ENCODE measurements at regions not wholly inside any gene's neighbourhood (a gene's known extent, or its start where the extent isn't known, plus 50 kb on each side); places are given as distances from the start of the nearest gene placed in this dataset.

DNA sequence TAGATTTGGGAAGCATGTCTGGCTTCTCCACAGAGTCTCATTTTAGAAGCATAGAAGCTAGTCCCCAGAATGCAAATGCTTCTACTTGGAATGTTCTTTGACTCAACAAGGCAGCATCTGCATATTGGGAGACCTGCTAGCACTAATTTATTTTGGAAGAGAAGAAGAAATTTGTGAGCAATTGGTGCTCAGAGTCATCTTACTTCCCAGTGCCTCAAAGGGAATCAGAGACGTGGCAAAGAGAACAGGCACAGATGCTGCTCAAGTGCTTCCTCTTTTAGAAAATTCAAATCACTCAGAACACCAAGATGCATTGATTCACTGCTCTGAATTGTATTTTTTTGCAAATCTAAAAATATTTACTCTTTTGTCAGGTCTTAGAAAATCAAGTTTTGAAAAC is 255.7 kb downstream of the BRINP2 start:
- Histone ChIP-seq H3K79me2 (ENCODE audit: control insufficient read depth, insufficient read depth, low read length) (no peaks in the 10 kb centered on the region), H4K20me1 (ENCODE audit: control insufficient read depth, insufficient read depth, low read length, poor library complexity, severe bottlenecking) (no peaks in the 10 kb centered on the region), H2AFZ (ENCODE audit: insufficient read depth, low read depth, low read length, poor library complexity, severe bottlenecking) (no peak overlapping the region), H3K4me1 (ENCODE audit: control insufficient read depth in 2 of 2, insufficient read depth in 2 of 2, low read length in 2 of 2) (no peaks in the 10 kb centered on the region), H3K27me3 (replicated peaks in 1 of 4; ENCODE audit: control extremely low read depth in 1 of 4, control insufficient read depth in 3 of 4, insufficient read depth in 4 of 4, low read length in 3 of 4) (no peaks in the 10 kb centered on the region), H3K9me3 (ENCODE audit: control extremely low read depth in 1 of 3, control insufficient read depth in 2 of 3, insufficient read depth in 1 of 3, low read length in 2 of 3) (peaks cover 0 to 3% (median 0%) of the 10 kb centered on the region in 3 donors), H3K4me3 (ENCODE audit: control extremely low read depth in 1 of 5, extremely low read depth in 1 of 5, insufficient read depth in 1 of 5, low read depth in 2 of 5, low read length in 4 of 5) (no peak overlapping the region), H3K36me3 (replicated peaks in 1 of 2; ENCODE audit: control extremely low read depth in 1 of 2, control insufficient read depth in 1 of 2, extremely low read depth in 1 of 2, insufficient read depth in 2 of 2, low read length in 1 of 2) (no peaks in the 10 kb centered on the region), H3K27ac (ENCODE audit: low read length in 2 of 2) (no peak overlapping the region), H3K9ac (ENCODE audit: low read length) (no peak overlapping the region), H3K4me2 (replicated peaks; ENCODE audit: low read depth, low read length, poor library complexity, severe bottlenecking) (no peak overlapping the region)
- ATAC-seq (ENCODE audit: low read depth) (no peak), DNase-seq (no peak)
- no CpG with 5 or more reads among the region's 1 CpG for WGBS (ENCODE audit: insufficient coverage)
- TF ChIP-seq, protein P1, sequence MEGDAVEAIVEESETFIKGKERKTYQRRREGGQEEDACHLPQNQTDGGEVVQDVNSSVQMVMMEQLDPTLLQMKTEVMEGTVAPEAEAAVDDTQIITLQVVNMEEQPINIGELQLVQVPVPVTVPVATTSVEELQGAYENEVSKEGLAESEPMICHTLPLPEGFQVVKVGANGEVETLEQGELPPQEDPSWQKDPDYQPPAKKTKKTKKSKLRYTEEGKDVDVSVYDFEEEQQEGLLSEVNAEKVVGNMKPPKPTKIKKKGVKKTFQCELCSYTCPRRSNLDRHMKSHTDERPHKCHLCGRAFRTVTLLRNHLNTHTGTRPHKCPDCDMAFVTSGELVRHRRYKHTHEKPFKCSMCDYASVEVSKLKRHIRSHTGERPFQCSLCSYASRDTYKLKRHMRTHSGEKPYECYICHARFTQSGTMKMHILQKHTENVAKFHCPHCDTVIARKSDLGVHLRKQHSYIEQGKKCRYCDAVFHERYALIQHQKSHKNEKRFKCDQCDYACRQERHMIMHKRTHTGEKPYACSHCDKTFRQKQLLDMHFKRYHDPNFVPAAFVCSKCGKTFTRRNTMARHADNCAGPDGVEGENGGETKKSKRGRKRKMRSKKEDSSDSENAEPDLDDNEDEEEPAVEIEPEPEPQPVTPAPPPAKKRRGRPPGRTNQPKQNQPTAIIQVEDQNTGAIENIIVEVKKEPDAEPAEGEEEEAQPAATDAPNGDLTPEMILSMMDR (IDR thresholded peaks at IDR 0.05), result no peak
- no peak for TF ChIP-seq EZH2 (IDR thresholded peaks at IDR 0.05; ENCODE audit: borderline replicate concordance, insufficient read depth, low read depth, low read length, poor library complexity, severe bottlenecking)
- ChIA-PET POLR2A (no interaction called here), CTCF (no interaction called here)
- no peak overlapping the region for H3K27ac Mint-ChIP-seq
- no peaks in the 10 kb centered on the region for H3K4me1 Mint-ChIP-seq
- no peak overlapping the region for H3K4me3 Mint-ChIP-seq
- no peaks in the 10 kb centered on the region for H3K9me3 Mint-ChIP-seq (ENCODE audit: insufficient read depth)
- intact Hi-C loops (cut with micrococcal nuclease), result no loop called here
- no peaks in the 10 kb centered on the region for H3K27me3 Mint-ChIP-seq

DNA sequence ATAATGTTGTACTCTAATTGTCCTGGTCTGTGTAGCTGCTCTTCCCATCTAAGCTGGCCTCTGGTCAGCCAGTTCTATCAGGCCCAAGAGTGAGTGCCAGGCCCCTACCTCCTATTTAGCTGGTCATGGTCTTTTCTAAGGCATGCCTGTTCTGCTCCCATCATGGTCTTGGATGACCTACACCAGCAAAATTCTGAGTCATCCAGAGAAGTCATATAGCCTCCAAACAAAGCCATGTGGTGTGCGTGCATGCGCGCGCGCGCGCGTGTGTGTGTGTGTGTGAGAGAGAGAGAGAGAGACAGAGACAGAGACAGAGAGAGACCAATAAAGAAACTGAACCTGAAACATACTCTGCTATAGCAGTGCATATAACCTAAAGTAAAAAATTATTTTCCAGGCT is 254.4 kb downstream of the BRINP2 start:
- no peaks in the 10 kb centered on the region for H3K9me3 Mint-ChIP-seq (ENCODE audit: insufficient read depth)
- H3K27ac Mint-ChIP-seq, result no peak overlapping the region
- H3K79me2 ChIP-seq (ENCODE audit: control insufficient read depth, insufficient read depth, low read length), result no peaks in the 10 kb centered on the region
- no peak overlapping the region for H3K4me2 ChIP-seq (replicated peaks; ENCODE audit: low read depth, low read length, poor library complexity, severe bottlenecking)
- intact Hi-C loops (cut with micrococcal nuclease), result no loop called here
- no peak overlapping the region for H2AFZ ChIP-seq (ENCODE audit: insufficient read depth, low read depth, low read length, poor library complexity, severe bottlenecking)
- ChIA-PET CTCF (no interaction called here), POLR2A (no interaction called here)
- no peaks in the 10 kb centered on the region for H3K27me3 ChIP-seq (replicated peaks in 1 of 4; ENCODE audit: control extremely low read depth in 1 of 4, control insufficient read depth in 3 of 4, insufficient read depth in 4 of 4, low read length in 3 of 4)
- no CpG with 5 or more reads among the region's 8 CpGs for WGBS (ENCODE audit: insufficient coverage)
- TF ChIP-seq, protein P1 (IDR thresholded peaks at IDR 0.05), result no peak
- no peak for TF ChIP-seq EZH2 (IDR thresholded peaks at IDR 0.05; ENCODE audit: borderline replicate concordance, insufficient read depth, low read depth, low read length, poor library complexity, severe bottlenecking)
- no peak overlapping the region for H3K4me3 ChIP-seq (ENCODE audit: control extremely low read depth in 1 of 5, extremely low read depth in 1 of 5, insufficient read depth in 1 of 5, low read depth in 2 of 5, low read length in 4 of 5)
- no peak overlapping the region for H3K9ac ChIP-seq (ENCODE audit: low read length)
- no peaks in the 10 kb centered on the region for H3K4me1 ChIP-seq (ENCODE audit: control insufficient read depth in 2 of 2, insufficient read depth in 2 of 2, low read length in 2 of 2)
- no peak overlapping the region for H3K27ac ChIP-seq (ENCODE audit: low read length in 2 of 2)
- H3K27me3 Mint-ChIP-seq, result no peaks in the 10 kb centered on the region
- no peak overlapping the region for H3K4me3 Mint-ChIP-seq
- DNase-seq (no peak), ATAC-seq (ENCODE audit: low read depth) (no peak)
- H3K4me1 Mint-ChIP-seq, result no peaks in the 10 kb centered on the region
- H3K36me3 ChIP-seq (replicated peaks in 1 of 2; ENCODE audit: control extremely low read depth in 1 of 2, control insufficient read depth in 1 of 2, extremely low read depth in 1 of 2, insufficient read depth in 2 of 2, low read length in 1 of 2), result no peaks in the 10 kb centered on the region
- H4K20me1 ChIP-seq (ENCODE audit: control insufficient read depth, insufficient read depth, low read length, poor library complexity, severe bottlenecking), result no peaks in the 10 kb centered on the region
- H3K9me3 ChIP-seq (ENCODE audit: control extremely low read depth in 1 of 3, control insufficient read depth in 2 of 3, insufficient read depth in 1 of 3, low read length in 2 of 3), result peaks cover 0 to 3% (median 0%) of the 10 kb centered on the region in 3 donors

Measured in B cell (primary cell).